AG04449 (cell line): ENCODE measurements at regions not wholly inside any gene's neighbourhood (a gene's known extent, or its start where the extent isn't known, plus 50 kb on each side); places are given as distances from the start of the nearest gene placed in this dataset.

Source experiments
- CTCF ChIA-PET: fragments of 350-600 bp; formaldehyde crosslinking; extraction: SDS; loops from one replicate; lab custom pipeline; 2021; ENCODE audit warnings: antibody characterized with exemption; lab: Yijun Ruan, JAX
- POLR2A ChIA-PET: fragments of 400-600, 350-600 bp; formaldehyde crosslinking; extraction: SDS; loops from one replicate; lab custom pipeline; 2020; ENCODE audit warnings: antibody characterized with exemption, inconsistent platforms; lab: Yijun Ruan, JAX
- DNase-seq: peaks from one replicate; pipeline ENCODE4 v3.0.0-alpha.2; 2010; ENCODE audit warnings: low read depth, low spot score
- H3K4me3 ChIP-seq: 2 replicates; pipeline ENCODE4 v1.5.1; 2011; ENCODE audit warnings: low read depth, mild to moderate bottlenecking, control low read depth, low read length
- CTCF ChIP-seq: IDR thresholded peaks from one replicate; pipeline ENCODE4 v1.5.1; 2011; ENCODE audit warnings: mild to moderate bottlenecking, moderate library complexity, low read length, control low read depth, inconsistent platforms; ENCODE audit not compliant: insufficient read depth; ENCODE audit errors: missing control alignments

DNA sequence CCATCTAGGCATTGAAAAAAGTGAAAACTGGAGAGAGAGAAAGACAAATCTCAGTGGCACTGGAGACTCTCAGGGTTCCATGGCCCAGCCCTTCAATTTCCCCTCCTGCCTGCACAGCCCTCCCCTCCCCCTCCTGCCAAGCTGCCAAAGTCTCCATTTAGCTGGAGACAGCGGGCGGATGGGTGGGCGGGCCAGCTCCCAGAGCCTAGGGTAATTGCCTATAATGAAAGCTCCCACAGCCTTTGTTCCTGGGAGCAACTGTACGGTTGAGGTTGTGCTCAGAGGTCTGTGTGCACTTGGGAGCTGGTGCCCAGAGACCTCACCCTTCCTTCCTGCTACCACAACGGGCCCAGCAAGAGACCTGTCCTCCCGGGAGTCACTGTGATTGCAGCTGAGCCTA is 89.6 kb downstream of the NAV1 start:
- no peak for TF ChIP-seq CTCF
- CTCF ChIA-PET: interaction anchor here (1.0 to 5.4 kb wide), 6 partner anchors 37 to 98 kb away, joined by 3 to 49 read pairs (median 4); no protein-coding TSS in a partner anchor
- POLR2A ChIA-PET: interaction anchor here (0.8 to 1.8 kb wide), 3 partner anchors 21 to 26 kb away, joined by 4 to 5 read pairs (median 4); no protein-coding TSS in a partner anchor
- H3K4me3 ChIP-seq: no peak overlapping the region
- DNase-seq: no peak

DNA sequence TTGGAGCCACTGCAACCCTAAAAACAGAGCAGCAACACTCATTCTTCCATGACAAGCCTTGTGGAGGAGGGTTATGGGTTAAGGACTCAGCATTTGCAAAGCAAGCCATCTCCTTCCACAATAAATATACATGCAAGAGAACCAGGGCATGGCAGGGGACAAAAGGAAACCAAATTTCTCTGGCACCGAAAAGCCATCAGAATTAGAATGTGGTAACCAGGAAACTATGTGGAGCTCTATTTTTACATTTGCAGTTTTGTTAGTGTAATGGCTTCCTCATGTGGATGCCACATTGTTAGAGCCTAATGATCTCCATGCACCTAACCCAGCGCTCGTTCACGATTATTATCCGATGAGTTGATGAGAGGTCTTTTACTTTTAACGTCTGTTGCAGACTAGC is 91.7 kb downstream of the NAV1 start:
- ChIA-PET CTCF (interaction anchor here (1.3 to 3.4 kb wide), 2 partner anchors 48 to 71 kb away, joined by 4 to 17 read pairs; no protein-coding TSS in a partner anchor), POLR2A (interaction anchor here (1.0 to 1.9 kb wide), 2 partner anchors 19 to 46 kb away, joined by 3 to 5 read pairs; no protein-coding TSS in a partner anchor)
- no peak for TF ChIP-seq CTCF
- no peak overlapping the region for H3K4me3 ChIP-seq
- no peak for DNase-seq

DNA sequence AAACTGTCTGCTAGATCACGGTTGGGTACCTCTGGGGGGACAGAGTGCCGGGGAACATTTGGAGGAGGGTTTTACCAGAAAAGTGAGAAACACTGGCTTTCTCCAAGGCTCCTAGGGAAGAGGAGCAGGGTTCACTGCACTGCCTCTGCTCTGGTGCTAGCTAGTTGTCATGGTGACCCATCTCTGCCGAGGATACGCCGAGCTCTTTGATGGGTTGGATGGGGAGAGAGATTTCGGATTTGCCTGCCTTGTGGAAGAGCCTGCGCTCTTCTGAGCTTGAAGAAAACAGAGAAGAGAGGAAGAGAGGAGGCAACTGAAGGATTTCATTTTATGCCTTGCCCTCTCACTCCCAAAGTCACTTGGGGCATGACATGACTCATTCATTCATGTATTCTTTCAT is 92.1 kb downstream of the NAV1 start:
- TF ChIP-seq CTCF: no peak
- DNase-seq: no peak
- ChIA-PET CTCF (interaction anchor here (1.1 to 3.4 kb wide), 2 partner anchors 71 to 73 kb away, joined by 5 to 17 read pairs; no protein-coding TSS in a partner anchor), POLR2A (interaction anchor here (1.0 to 1.9 kb wide), 2 partner anchors 18 to 46 kb away, joined by 3 to 5 read pairs; no protein-coding TSS in a partner anchor)
- no peak overlapping the region for H3K4me3 ChIP-seq

DNA sequence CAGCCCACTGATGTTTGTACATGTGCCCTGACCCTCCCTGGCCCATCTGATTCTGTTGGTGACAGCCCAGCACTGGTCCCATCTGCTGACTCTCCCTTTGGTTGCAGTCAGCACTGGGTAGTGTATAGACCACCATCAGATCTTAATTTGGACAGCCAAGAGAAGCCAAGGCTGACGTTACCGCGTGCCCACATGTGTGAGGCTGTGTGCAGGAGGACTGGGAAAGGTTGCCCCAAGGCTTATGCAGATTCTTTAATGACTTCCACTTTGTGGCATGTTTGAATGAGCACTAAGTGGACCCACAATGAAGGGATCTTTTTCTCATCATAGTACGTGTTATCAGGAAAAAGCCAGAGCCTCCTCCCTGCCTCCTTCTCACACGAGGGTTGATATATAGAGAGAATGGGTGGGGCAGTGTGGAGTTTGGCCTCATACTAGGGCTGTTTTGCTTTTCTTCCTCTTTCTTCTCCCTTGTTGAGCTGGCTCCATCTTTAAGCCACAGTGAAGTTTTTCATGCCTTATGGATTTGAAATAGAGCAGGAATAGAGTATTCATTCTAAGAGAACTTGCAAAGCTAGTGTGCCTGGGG is 93.5 kb downstream of the NAV1 start:
- no peak for TF ChIP-seq CTCF
- DNase-seq: no peak
- ChIA-PET POLR2A (no interaction called here), CTCF (interaction anchor here (0.7 to 3.4 kb wide), 3 partner anchors 72 to 142 kb away, joined by 3 to 17 read pairs (median 3); no protein-coding TSS in a partner anchor)
- H3K4me3 ChIP-seq: no peak overlapping the region

- DNase-seq: no peak
- ChIA-PET CTCF (interaction anchor here (1.0 to 3.4 kb wide), 4 partner anchors 72 to 161 kb away, joined by 3 to 17 read pairs (median 11); no protein-coding TSS in a partner anchor), POLR2A (interaction anchor here (0.8 kb wide), 1 partner anchor 213 kb away, joined by 3 read pairs; no protein-coding TSS in a partner anchor)
- no peak for TF ChIP-seq CTCF
- H3K4me3 ChIP-seq: no peak overlapping the region
These were observed 94.4 kb downstream of the NAV1 start for GRCh38 chr1:201633297-201633696.

GRCh38 chr1:201633811-201634210 is 94.9 kb downstream of the NAV1 start:
- ChIA-PET CTCF (interaction anchor here (1.0 to 3.4 kb wide), 3 partner anchors 71 to 160 kb away, joined by 3 to 12 read pairs (median 10); no protein-coding TSS in a partner anchor), POLR2A (interaction anchor here (0.6 to 0.8 kb wide), 3 partner anchors 15 to 213 kb away, joined by 3 to 5 read pairs (median 3); no protein-coding TSS in a partner anchor)
- H3K4me3 ChIP-seq: no peak overlapping the region
- TF ChIP-seq CTCF: no peak
- DNase-seq: no peak
